ENCODE measurements at regions not wholly inside any gene's neighbourhood (a gene's known extent, or its start where the extent isn't known, plus 50 kb on each side); places are given as distances from the start of the nearest gene placed in this dataset.

DNA sequence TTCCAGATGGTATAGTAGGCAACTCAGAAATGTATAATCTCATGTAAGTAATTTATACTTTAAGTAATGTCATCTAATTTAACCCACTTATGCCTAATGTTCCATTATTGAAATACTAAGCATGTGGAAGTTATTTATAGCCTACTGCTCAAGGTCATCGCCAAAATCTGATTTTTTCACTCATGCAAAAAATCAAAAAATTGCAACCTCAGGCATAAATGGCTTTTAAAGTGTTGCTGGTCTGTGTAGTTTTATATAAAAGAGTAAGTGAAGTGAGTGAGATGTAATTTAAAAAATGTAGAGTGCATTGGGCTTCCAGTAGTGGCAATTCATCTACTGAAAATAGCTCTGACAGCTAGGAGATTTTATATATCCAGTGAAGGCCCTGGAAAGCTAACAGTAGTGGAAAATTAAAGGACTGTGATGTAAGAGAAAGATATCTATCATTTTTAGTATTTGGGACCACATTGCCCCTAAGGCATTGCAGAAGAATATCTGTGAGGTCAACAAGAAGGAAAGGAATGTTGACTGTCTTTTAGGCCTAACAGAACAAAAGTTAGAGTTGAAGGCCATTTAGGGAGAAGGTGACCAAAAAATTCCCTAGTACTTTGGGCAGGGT lies 624.5 kb upstream of the CHORDC1 start:
- Histone ChIP-seq H3K27me3 (ENCODE audit: control insufficient read depth in 2 of 2, insufficient read depth in 2 of 2, low read length in 2 of 2) (no peaks in the 10 kb centered on the region), H3K9me3 (ENCODE audit: control insufficient read depth in 2 of 3, low read length in 3 of 3) (no peaks in the 10 kb centered on the region), H3K4me3 (ENCODE audit: low read length) (no peak overlapping the region), H3K36me3 (ENCODE audit: control insufficient read depth in 2 of 3, insufficient read depth in 3 of 3, low read length in 3 of 3) (no peaks in the 10 kb centered on the region), H3K27ac (ENCODE audit: low read depth, low read length) (no peak overlapping the region), H3K4me1 (ENCODE audit: control insufficient read depth in 2 of 2, insufficient read depth in 2 of 2, low read length in 2 of 2) (no peaks in the 10 kb centered on the region)
- peaks cover 0 to 6% (median 0%) of the 10 kb centered on the region in 11 donors for H3K9me3 Mint-ChIP-seq
- intact Hi-C loops (cut with micrococcal nuclease), result no loop called here
- ChIA-PET POLR2A (no interaction called here), CTCF (no interaction called here)
- H3K36me3 Mint-ChIP-seq, result no peaks in the 10 kb centered on the region
- DNase-seq, result no peak
- H3K4me3 Mint-ChIP-seq, result no peak overlapping the region
- H3K4me1 Mint-ChIP-seq, result no peaks in the 10 kb centered on the region
- H3K27me3 Mint-ChIP-seq, result no peaks in the 10 kb centered on the region
- ATAC-seq, result no peak
- H3K27ac Mint-ChIP-seq, result no peak overlapping the region

DNA sequence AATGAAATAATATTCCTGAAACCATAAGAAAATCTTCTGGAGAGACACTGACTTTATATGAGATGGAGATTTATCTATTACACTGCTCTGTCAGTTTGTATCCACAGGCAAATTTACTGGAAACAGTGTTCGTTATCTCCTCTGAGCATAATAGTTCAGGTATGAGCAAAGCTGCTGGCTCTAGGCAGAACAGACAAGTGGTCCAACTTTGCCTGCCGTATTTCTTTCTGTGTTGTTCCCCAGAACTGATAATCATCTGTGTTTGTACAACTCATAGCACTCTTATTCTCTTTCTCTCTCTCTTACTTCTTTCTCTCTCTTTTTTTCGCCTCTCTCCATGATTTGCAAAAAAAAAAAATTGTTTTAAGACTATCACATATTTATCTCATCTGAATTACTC lies 623.8 kb upstream of the CHORDC1 start:
- intact Hi-C loops (cut with micrococcal nuclease), result no loop called here
- H3K9me3 Mint-ChIP-seq, result peaks cover 0 to 6% (median 0%) of the 10 kb centered on the region in 11 donors
- POLR2A ChIA-PET, result no interaction called here
- ATAC-seq (no peak), DNase-seq (no peak)
- Histone ChIP-seq H3K27ac (ENCODE audit: low read depth, low read length) (no peak overlapping the region), H3K27me3 (ENCODE audit: control insufficient read depth in 2 of 2, insufficient read depth in 2 of 2, low read length in 2 of 2) (no peaks in the 10 kb centered on the region), H3K36me3 (ENCODE audit: control insufficient read depth in 2 of 3, insufficient read depth in 3 of 3, low read length in 3 of 3) (no peaks in the 10 kb centered on the region), H3K9me3 (ENCODE audit: control insufficient read depth in 2 of 3, low read length in 3 of 3) (no peaks in the 10 kb centered on the region), H3K4me3 (ENCODE audit: low read length) (no peak overlapping the region), H3K4me1 (ENCODE audit: control insufficient read depth in 2 of 2, insufficient read depth in 2 of 2, low read length in 2 of 2) (no peaks in the 10 kb centered on the region)
- H3K36me3 Mint-ChIP-seq, result no peaks in the 10 kb centered on the region
- no peaks in the 10 kb centered on the region for H3K27me3 Mint-ChIP-seq
- H3K27ac Mint-ChIP-seq, result no peak overlapping the region
- no peak overlapping the region for H3K4me3 Mint-ChIP-seq
- no peaks in the 10 kb centered on the region for H3K4me1 Mint-ChIP-seq
- CTCF ChIA-PET, result no interaction called here

DNA sequence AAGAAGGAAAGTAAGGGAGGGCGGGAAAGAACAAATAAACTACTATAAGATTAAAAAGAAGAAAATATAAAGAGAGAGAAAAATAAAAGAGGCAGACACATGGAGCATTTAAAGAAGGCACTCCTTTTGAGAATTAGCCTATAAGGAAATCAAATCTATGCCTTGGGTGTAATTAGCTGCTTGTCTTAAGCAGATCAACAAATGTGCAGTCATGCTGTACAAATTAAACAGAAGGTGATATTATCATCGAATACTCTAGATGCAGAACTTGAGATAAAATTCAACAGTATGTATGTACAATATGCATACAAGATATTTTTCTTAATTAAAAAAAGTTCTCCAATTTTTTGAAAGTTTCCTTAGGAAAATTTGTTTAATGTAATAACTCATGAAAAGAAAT lies 623.0 kb upstream of the CHORDC1 start:
- no peaks in the 10 kb centered on the region for H3K4me1 ChIP-seq (ENCODE audit: control insufficient read depth in 2 of 2, insufficient read depth in 2 of 2, low read length in 2 of 2)
- DNase-seq (no peak), ATAC-seq (no peak)
- no peak overlapping the region for H3K27ac ChIP-seq (ENCODE audit: low read depth, low read length)
- Mint-ChIP-seq H3K36me3 (no peaks in the 10 kb centered on the region), H3K27me3 (no peaks in the 10 kb centered on the region), H3K9me3 (peaks cover 0 to 6% (median 0%) of the 10 kb centered on the region in 11 donors), H3K4me3 (no peak overlapping the region), H3K4me1 (no peaks in the 10 kb centered on the region), H3K27ac (no peak overlapping the region)
- intact Hi-C loops (cut with micrococcal nuclease), result no loop called here
- ChIA-PET POLR2A (no interaction called here), CTCF (no interaction called here)
- H3K9me3 ChIP-seq (ENCODE audit: control insufficient read depth in 2 of 3, low read length in 3 of 3), result no peaks in the 10 kb centered on the region
- no peaks in the 10 kb centered on the region for H3K36me3 ChIP-seq (ENCODE audit: control insufficient read depth in 2 of 3, insufficient read depth in 3 of 3, low read length in 3 of 3)
- no peaks in the 10 kb centered on the region for H3K27me3 ChIP-seq (ENCODE audit: control insufficient read depth in 2 of 2, insufficient read depth in 2 of 2, low read length in 2 of 2)
- no peak overlapping the region for H3K4me3 ChIP-seq (ENCODE audit: low read length)

DNA sequence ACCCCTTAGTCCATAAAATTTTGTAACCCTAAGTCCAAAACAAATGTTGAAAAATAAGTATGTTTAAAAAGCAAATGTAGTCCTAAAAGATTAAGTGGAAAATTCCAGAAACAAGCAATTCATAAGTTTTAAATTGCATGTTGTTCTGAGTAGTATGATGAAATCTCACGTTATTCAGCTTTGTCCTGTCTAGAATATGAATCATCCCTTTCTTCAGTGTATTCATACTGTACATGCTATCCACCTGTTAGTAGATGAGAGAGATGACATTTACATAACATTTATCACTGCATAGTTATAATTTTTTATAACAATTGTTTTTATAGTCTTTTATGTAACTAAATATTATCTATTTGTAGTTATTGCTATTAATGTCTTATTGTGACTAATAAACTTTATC lies 622.3 kb upstream of the CHORDC1 start:
- ATAC-seq (no peak), DNase-seq (no peak)
- ChIA-PET POLR2A (no interaction called here), CTCF (no interaction called here)
- H3K36me3 ChIP-seq (ENCODE audit: control insufficient read depth in 2 of 3, insufficient read depth in 3 of 3, low read length in 3 of 3), result no peaks in the 10 kb centered on the region
- H3K4me1 Mint-ChIP-seq, result no peaks in the 10 kb centered on the region
- H3K9me3 ChIP-seq (ENCODE audit: control insufficient read depth in 2 of 3, low read length in 3 of 3), result no peaks in the 10 kb centered on the region
- H3K27ac ChIP-seq (ENCODE audit: low read depth, low read length), result no peak overlapping the region
- no peaks in the 10 kb centered on the region for H3K36me3 Mint-ChIP-seq
- no peak overlapping the region for H3K4me3 ChIP-seq (ENCODE audit: low read length)
- no peaks in the 10 kb centered on the region for H3K27me3 ChIP-seq (ENCODE audit: control insufficient read depth in 2 of 2, insufficient read depth in 2 of 2, low read length in 2 of 2)
- no peak overlapping the region for H3K27ac Mint-ChIP-seq
- no peak overlapping the region for H3K4me3 Mint-ChIP-seq
- H3K4me1 ChIP-seq (ENCODE audit: control insufficient read depth in 2 of 2, insufficient read depth in 2 of 2, low read length in 2 of 2), result no peaks in the 10 kb centered on the region
- H3K27me3 Mint-ChIP-seq, result no peaks in the 10 kb centered on the region
- intact Hi-C loops (cut with micrococcal nuclease), result no loop called here
- peaks cover 0 to 5% (median 0%) of the 10 kb centered on the region in 11 donors for H3K9me3 Mint-ChIP-seq

DNA sequence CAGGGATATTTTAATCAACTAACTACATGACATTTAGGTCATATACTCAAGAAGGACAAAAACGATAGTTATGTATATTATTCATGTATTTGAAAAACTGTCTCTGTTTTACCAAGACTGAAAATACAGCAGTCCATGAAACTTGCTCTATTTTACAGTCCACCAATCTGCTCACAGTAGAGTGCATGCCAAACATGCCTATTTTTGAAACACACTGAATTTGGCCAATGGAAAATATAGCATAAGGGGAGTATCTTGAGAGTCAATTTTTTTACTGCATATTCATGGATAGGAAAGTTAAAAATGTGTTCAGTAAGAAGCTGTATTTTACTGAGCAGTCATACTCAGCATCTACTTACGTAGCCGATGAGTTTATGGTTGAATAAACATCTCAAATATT lies 621.2 kb upstream of the CHORDC1 start:
- H3K4me1 ChIP-seq (ENCODE audit: control insufficient read depth in 2 of 2, insufficient read depth in 2 of 2, low read length in 2 of 2), result no peaks in the 10 kb centered on the region
- H3K4me3 ChIP-seq (ENCODE audit: low read length), result no peak overlapping the region
- Mint-ChIP-seq H3K9me3 (peaks cover 0 to 8% (median 0%) of the 10 kb centered on the region in 11 donors), H3K4me3 (no peak overlapping the region), H3K4me1 (no peaks in the 10 kb centered on the region), H3K27me3 (no peaks in the 10 kb centered on the region), H3K36me3 (no peaks in the 10 kb centered on the region), H3K27ac (no peak overlapping the region)
- CTCF ChIA-PET, result no interaction called here
- no peaks in the 10 kb centered on the region for H3K9me3 ChIP-seq (ENCODE audit: control insufficient read depth in 2 of 3, low read length in 3 of 3)
- no peaks in the 10 kb centered on the region for H3K36me3 ChIP-seq (ENCODE audit: control insufficient read depth in 2 of 3, insufficient read depth in 3 of 3, low read length in 3 of 3)
- POLR2A ChIA-PET, result no interaction called here
- ATAC-seq, result no peak
- no peak overlapping the region for H3K27ac ChIP-seq (ENCODE audit: low read depth, low read length)
- intact Hi-C loops (cut with micrococcal nuclease), result no loop called here
- H3K27me3 ChIP-seq (ENCODE audit: control insufficient read depth in 2 of 2, insufficient read depth in 2 of 2, low read length in 2 of 2), result no peaks in the 10 kb centered on the region
- DNase-seq, result no peak

DNA sequence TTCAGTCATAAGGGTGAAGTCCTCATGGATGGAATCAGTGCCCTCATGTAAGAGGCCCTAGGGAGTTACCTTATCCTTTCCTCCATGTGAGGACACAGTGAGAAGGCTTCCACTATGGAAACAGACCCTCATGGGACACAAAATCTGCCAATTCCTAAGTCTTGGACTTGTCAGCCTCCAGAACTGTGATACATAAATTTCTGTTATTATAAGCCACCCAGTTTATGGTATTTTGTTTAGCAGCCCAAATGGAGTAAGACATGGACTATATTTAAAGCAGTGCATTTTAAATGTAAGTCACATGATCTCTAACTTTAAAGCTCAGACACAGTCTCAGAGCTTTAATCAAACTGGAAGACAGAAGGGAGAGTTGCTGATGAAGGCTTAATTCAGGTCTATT lies 619.8 kb upstream of the CHORDC1 start:
- Histone ChIP-seq H3K36me3 (ENCODE audit: control insufficient read depth in 2 of 3, insufficient read depth in 3 of 3, low read length in 3 of 3) (no peaks in the 10 kb centered on the region), H3K27me3 (ENCODE audit: control insufficient read depth in 2 of 2, insufficient read depth in 2 of 2, low read length in 2 of 2) (no peaks in the 10 kb centered on the region), H3K4me1 (ENCODE audit: control insufficient read depth in 2 of 2, insufficient read depth in 2 of 2, low read length in 2 of 2) (no peaks in the 10 kb centered on the region), H3K4me3 (ENCODE audit: low read length) (no peak overlapping the region), H3K27ac (ENCODE audit: low read depth, low read length) (no peak overlapping the region), H3K9me3 (ENCODE audit: control insufficient read depth in 2 of 3, low read length in 3 of 3) (no peaks in the 10 kb centered on the region)
- Mint-ChIP-seq H3K4me3 (no peak overlapping the region), H3K4me1 (no peaks in the 10 kb centered on the region), H3K27ac (no peak overlapping the region), H3K36me3 (no peaks in the 10 kb centered on the region), H3K9me3 (peaks cover 0 to 14% (median 0%) of the 10 kb centered on the region in 11 donors), H3K27me3 (no peaks in the 10 kb centered on the region)
- ChIA-PET CTCF (no interaction called here), POLR2A (no interaction called here)
- intact Hi-C loops (cut with micrococcal nuclease), result no loop called here
- DNase-seq (no peak), ATAC-seq (no peak)

DNA sequence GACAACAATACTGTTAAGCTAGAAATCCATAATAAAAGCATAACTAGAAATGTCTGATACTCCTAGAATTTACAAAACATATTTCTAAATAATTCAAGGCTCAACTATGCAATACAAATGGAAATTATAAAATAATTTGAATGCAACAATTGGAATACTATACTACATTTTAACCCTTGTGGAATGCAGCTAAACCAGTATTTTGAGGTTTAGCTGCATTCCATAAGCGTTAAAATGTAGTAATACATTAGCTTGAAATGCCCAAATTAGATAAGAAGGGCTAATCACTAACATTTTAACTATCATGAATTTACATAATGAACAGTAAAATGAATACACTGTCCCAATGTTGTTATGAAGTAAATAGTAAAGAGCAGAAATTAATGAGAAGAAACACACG lies 617.2 kb upstream of the CHORDC1 start:
- intact Hi-C loops (cut with micrococcal nuclease), result no loop called here
- H3K4me3 Mint-ChIP-seq, result no peak overlapping the region
- H3K9me3 Mint-ChIP-seq, result peaks cover 0 to 14% (median 0%) of the 10 kb centered on the region in 11 donors
- CTCF ChIA-PET, result interaction anchor here (0.6 kb wide), 1 partner anchor 16 kb away, joined by 3 read pairs; no protein-coding TSS in a partner anchor
- H3K36me3 ChIP-seq (ENCODE audit: control insufficient read depth in 2 of 3, insufficient read depth in 3 of 3, low read length in 3 of 3), result no peaks in the 10 kb centered on the region
- no peak overlapping the region for H3K27ac ChIP-seq (ENCODE audit: low read depth, low read length)
- no peak overlapping the region for H3K27ac Mint-ChIP-seq
- no peak for ATAC-seq
- H3K4me1 Mint-ChIP-seq, result no peaks in the 10 kb centered on the region
- POLR2A ChIA-PET, result no interaction called here
- DNase-seq, result no peak
- no peaks in the 10 kb centered on the region for H3K27me3 ChIP-seq (ENCODE audit: control insufficient read depth in 2 of 2, insufficient read depth in 2 of 2, low read length in 2 of 2)
- H3K4me3 ChIP-seq (ENCODE audit: low read length), result no peak overlapping the region
- H3K27me3 Mint-ChIP-seq, result no peaks in the 10 kb centered on the region
- H3K9me3 ChIP-seq (ENCODE audit: control insufficient read depth in 2 of 3, low read length in 3 of 3), result no peaks in the 10 kb centered on the region
- no peaks in the 10 kb centered on the region for H3K4me1 ChIP-seq (ENCODE audit: control insufficient read depth in 2 of 2, insufficient read depth in 2 of 2, low read length in 2 of 2)
- H3K36me3 Mint-ChIP-seq, result no peaks in the 10 kb centered on the region

All from naive thymus-derived CD4-positive, alpha-beta T cell (primary cell).